Mesothelial cell of epicardium (in vitro differentiated cells): ENCODE measurements at regions not wholly inside any gene's neighbourhood (a gene's known extent, or its start where the extent isn't known, plus 50 kb on each side); places are given as distances from the start of the nearest gene placed in this dataset.

Experiments
- DNase-seq, 2 experiments: peaks; one replicate each; pipeline ENCODE4 v3.0.0; 2021; ENCODE audit warnings: low spot score in 2 of 2; ENCODE audit not compliant: unreplicated experiment in 2 of 2
- H3K27ac Mint-ChIP-seq: 2 replicates; pipeline ENCODE4 v1.8.0; 2021; ENCODE audit warnings: mixed read lengths
- H3K27me3 Mint-ChIP-seq: 2 replicates; pipeline ENCODE4 v1.8.0; 2021; ENCODE audit warnings: low read depth, mixed read lengths
- H3K36me3 Mint-ChIP-seq: 2 replicates; pipeline ENCODE4 v1.8.0; 2021; ENCODE audit warnings: mixed read lengths
- H3K4me1 Mint-ChIP-seq: 2 replicates; pipeline ENCODE4 v1.8.0; 2021; ENCODE audit warnings: mixed read lengths
- H3K4me3 Mint-ChIP-seq: 2 replicates; pipeline ENCODE4 v1.8.0; 2021; ENCODE audit warnings: mild to moderate bottlenecking, moderate library complexity, mixed read lengths
- H3K9me3 Mint-ChIP-seq: 2 replicates; pipeline ENCODE4 v1.8.0; 2021; ENCODE audit warnings: mixed read lengths
- CTCF ChIP-seq: fragments of 200-600 bp; sonication (generic); IDR thresholded peaks from one replicate; pipeline ENCODE4 v1.5.0; 2021; ENCODE audit warnings: antibody characterized with exemption; ENCODE audit not compliant: unreplicated experiment

- Mint-ChIP-seq H3K27ac (no peak overlapping the region), H3K27me3 (peaks cover 38% of the 10 kb centered on the region), H3K9me3 (peaks cover 10% of the 10 kb centered on the region), H3K4me3 (no peak overlapping the region), H3K4me1 (peaks cover 3% of the 10 kb centered on the region), H3K36me3 (no peaks in the 10 kb centered on the region)
- no peak for DNase-seq
- no peak for TF ChIP-seq CTCF
Observed at GRCh38 chr22:49412236-49412635, 415.4 kb downstream of the BRD1 start.

GRCh38 chr22:49411236-49411635 lies 416.4 kb downstream of the BRD1 start:
- Mint-ChIP-seq H3K27ac (no peak overlapping the region), H3K9me3 (peaks cover 10% of the 10 kb centered on the region), H3K27me3 (peaks cover 42% of the 10 kb centered on the region), H3K4me1 (peaks cover 3% of the 10 kb centered on the region), H3K4me3 (no peak overlapping the region), H3K36me3 (no peaks in the 10 kb centered on the region)
- no peak for TF ChIP-seq CTCF
- peak in 1 of 2 experiments; percentile 14 for DNase-seq

- TF ChIP-seq CTCF, result no peak
- H3K4me1 Mint-ChIP-seq, result peaks cover 3% of the 10 kb centered on the region
Observed at GRCh38 chr22:49408102-49408836, 419.4 kb downstream of the BRD1 start.

GRCh38 chr22:49406879-49407587 lies 420.6 kb downstream of the BRD1 start:
- Mint-ChIP-seq H3K9me3 (peaks cover 10% of the 10 kb centered on the region), H3K27ac (no peak overlapping the region), H3K36me3 (no peaks in the 10 kb centered on the region), H3K4me1 (peaks cover 3% of the 10 kb centered on the region), H3K4me3 (no peak overlapping the region), H3K27me3 (peaks cover 39% of the 10 kb centered on the region)
- TF ChIP-seq CTCF, result no peak
- DNase-seq, result peak in 1 of 2 experiments; percentile 34

More at GRCh38 chr22:49408102-49408836, 419.4 kb downstream of the BRD1 start:
- peaks cover 40% of the 10 kb centered on the region for H3K27me3 Mint-ChIP-seq
- H3K27ac Mint-ChIP-seq, result no peak overlapping the region
- no peak overlapping the region for H3K4me3 Mint-ChIP-seq
- peaks cover 10% of the 10 kb centered on the region for H3K9me3 Mint-ChIP-seq
- DNase-seq, result no peak
- no peaks in the 10 kb centered on the region for H3K36me3 Mint-ChIP-seq

GRCh38 chr22:49406047-49406650 lies 421.5 kb downstream of the BRD1 start:
- H3K4me3 Mint-ChIP-seq, result no peak overlapping the region
- H3K36me3 Mint-ChIP-seq, result no peaks in the 10 kb centered on the region
- DNase-seq, result no peak
- no peak overlapping the region for H3K27ac Mint-ChIP-seq
- peaks cover 3% of the 10 kb centered on the region for H3K4me1 Mint-ChIP-seq
- TF ChIP-seq CTCF, result no peak
- peaks cover 34% of the 10 kb centered on the region for H3K27me3 Mint-ChIP-seq
- peaks cover 10% of the 10 kb centered on the region for H3K9me3 Mint-ChIP-seq
